ENCODE measurements at regions not wholly inside any gene's neighbourhood (a gene's known extent, or its start where the extent isn't known, plus 50 kb on each side); places are given as distances from the start of the nearest gene placed in this dataset.
"Not testable (repeated sequence)": the region's sequence is repeated elsewhere in the genome, so short reads cannot be mapped to it uniquely, and the experiment has no call there.

DNA sequence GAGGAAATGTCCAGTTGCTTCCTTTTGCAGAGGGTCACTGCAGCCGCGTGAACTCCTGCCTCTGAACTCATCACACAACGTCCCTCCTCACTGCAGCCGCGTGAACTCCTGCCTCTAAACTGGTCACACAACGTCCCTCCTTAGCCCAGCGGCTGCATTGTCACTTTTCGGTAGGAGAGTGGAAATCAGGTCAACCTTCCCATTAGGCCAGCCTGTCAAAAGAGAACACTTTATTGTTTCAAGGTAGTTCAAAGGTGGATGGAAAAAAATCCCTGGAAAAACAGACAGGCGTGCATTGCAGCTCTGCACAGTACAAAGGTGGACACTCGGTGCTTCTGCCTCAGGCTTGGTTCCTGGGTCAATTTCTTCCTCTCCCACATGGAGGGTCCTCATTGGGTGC lies 280.2 kb downstream of the FOXL1 start:
- DNase-seq (ENCODE audit: insufficient read length) (no peak), FAIRE-seq (no peak)
- TF ChIP-seq TAF1 (IDR thresholded peaks at IDR 0.05; ENCODE audit: borderline replicate concordance, low read depth, low read length) (no peak), POLR2AphosphoS5 (IDR thresholded peaks at IDR 0.05; ENCODE audit: low read depth, low read length) (no peak), POLR2A (IDR thresholded peaks at IDR 0.05; ENCODE audit: low read depth, low read length) (no peak)

DNA sequence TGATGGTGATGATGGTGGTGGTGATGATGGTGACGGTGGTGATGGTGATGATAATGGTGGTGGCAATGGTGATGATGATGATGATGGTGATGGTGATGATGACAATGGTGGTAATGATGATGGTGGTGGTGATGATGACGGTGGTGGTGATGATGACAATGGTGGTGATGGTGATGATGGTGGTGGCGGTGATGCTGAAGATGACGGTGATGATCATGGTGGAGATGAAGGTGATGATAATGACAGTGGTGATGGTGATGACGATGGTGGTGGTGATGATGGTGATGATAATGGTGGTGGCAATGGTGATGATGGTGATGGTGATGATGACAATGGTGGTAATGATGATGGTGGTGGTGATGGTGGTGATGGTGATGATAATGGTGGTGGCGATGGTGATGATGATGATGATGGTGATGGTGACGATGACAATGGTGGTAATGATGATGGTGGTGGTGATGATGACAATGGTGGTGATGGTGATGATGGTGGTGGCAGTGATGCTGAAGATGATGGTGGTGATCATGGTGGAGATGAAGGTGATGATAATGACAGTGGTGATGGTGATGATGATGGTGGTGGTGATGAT lies 283.0 kb downstream of the FOXL1 start:
- not testable (repeated sequence) for FAIRE-seq; DNase-seq (ENCODE audit: insufficient read length)

DNA sequence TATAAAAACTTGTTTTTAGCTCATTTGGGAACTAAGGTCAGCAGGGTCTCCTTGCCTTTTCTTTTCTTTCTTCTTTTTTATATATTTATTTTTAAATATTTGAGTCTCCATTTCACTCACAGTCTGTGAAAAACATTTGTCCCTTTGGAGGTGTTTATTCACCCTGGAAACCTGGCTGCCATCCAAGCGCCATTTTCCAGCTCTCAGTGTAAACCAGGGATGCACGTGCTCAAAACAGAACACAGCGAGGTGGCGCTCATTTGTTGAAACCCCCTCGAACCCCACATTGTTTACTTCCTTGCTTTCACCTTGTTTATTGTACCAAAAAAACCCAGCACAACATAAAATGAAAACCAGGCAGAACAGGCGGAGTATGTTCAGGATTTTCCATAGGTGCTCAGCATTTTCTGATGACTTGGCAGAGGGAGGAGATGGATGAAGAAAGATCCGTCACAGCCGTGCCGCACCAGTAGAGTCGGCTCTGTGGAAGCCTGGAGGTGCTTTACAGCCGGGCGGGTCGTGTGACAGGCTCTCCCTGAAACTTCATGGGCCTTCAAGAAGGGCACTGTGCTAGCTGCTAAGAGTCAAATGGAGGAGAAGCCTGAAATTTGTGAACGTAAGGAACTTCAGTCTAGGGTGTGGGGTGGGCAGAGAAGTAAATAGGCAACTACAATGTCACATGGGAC lies 284.4 kb downstream of the FOXL1 start:
- DNase-seq (ENCODE audit: insufficient read length) (no peak), FAIRE-seq (no peak)
- no peak for TF ChIP-seq TAF1 (IDR thresholded peaks at IDR 0.05; ENCODE audit: borderline replicate concordance, low read depth, low read length)
- no peak for TF ChIP-seq POLR2A (IDR thresholded peaks at IDR 0.05; ENCODE audit: low read depth, low read length)
- no peak for TF ChIP-seq POLR2AphosphoS5 (IDR thresholded peaks at IDR 0.05; ENCODE audit: low read depth, low read length)

DNA sequence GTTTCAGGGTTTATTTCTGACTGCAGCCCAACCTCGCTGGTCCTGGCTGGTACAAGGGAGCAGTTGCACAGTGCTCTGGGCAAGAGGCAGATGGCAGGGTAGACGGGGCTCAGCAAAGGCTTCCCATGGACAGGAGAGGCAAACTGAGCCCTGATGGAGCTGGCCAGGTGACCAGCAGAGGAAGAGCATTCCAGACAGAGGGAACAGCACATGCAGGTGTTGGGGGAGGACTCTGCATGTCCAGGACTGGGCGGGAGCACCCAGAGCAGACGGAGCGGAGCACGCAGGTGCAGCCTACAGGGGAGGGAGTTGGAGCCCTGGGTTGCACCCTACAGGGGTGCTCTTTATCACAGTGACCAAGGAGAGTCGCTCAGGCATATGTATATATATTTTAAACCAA lies 285.3 kb downstream of the FOXL1 start:
- TF ChIP-seq TAF1 (IDR thresholded peaks at IDR 0.05; ENCODE audit: borderline replicate concordance, low read depth, low read length) (no peak), POLR2AphosphoS5 (IDR thresholded peaks at IDR 0.05; ENCODE audit: low read depth, low read length) (no peak), POLR2A (IDR thresholded peaks at IDR 0.05; ENCODE audit: low read depth, low read length) (no peak)
- FAIRE-seq, result no peak

DNA sequence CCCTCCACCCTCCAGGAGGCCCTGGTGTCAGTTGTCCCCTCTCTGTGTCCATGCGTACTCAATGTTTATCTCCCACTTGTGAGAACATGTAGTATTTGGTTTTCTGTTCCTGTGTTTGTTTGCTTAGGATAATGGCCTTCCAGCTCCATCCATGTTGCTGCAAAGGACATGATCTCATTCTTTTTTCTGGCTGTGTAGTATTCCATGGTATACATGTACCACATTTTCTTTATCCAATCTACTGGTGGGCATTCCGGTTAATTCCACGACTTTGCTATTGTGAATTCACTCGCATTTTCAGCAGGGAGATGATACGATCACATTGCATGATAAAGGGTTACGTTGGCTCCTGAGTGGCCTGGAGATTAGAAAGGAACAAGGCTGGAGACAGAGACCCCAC lies 286.2 kb downstream of the FOXL1 start:
- no peak for DNase-seq (ENCODE audit: insufficient read length)
- no peak for FAIRE-seq
- no peak for TF ChIP-seq POLR2A (IDR thresholded peaks at IDR 0.05; ENCODE audit: low read depth, low read length)
- TF ChIP-seq POLR2AphosphoS5 (IDR thresholded peaks at IDR 0.05; ENCODE audit: low read depth, low read length), result no peak
- no peak for TF ChIP-seq TAF1 (IDR thresholded peaks at IDR 0.05; ENCODE audit: borderline replicate concordance, low read depth, low read length)

More for the DNA sequence above, 285.3 kb downstream of the FOXL1 start:
- DNase-seq (ENCODE audit: insufficient read length), result no peak

DNA sequence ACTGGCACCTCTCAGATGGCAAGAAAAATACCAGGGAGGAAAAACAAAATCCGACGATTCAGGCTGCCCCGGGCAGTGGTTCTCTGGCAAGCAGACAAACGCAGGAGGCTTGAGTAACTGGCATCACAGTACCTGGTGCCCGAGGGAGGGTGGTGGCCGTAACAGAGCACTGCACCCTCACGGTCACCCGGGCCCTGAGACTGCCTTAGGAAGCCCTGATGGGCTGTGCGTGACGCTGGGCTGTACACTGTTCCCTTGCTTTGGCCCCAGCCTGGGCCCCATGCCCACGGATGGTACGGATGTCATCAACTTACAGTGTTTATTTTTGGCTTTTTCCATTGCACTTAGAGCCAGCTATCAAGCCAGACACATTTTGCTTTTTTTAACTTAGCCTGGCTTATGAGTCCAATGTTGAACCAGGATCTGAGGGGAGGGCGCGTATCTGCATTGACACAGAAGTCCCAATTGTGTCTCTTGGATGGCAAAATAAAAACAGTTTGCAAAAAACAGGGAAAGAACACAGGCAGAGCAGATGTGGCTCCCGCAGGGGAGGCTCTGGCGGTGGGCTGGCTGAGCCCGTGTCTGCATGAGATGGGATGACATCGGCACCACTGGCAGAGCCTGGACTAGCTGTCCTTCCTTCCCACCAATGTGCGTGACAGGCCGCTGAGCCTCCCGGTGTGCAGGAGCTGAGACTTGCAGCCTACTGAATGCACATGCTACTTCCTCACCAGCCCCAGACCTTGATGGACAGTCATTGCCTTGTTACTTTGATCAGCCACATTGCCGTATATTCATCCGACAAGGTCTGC lies 287.7 kb downstream of the FOXL1 start:
- FAIRE-seq, result no peak
- TF ChIP-seq TAF1 (IDR thresholded peaks at IDR 0.05; ENCODE audit: borderline replicate concordance, low read depth, low read length) (no peak), POLR2A (IDR thresholded peaks at IDR 0.05; ENCODE audit: low read depth, low read length) (no peak), POLR2AphosphoS5 (IDR thresholded peaks at IDR 0.05; ENCODE audit: low read depth, low read length) (no peak)
- DNase-seq (ENCODE audit: insufficient read length), result no peak

DNA sequence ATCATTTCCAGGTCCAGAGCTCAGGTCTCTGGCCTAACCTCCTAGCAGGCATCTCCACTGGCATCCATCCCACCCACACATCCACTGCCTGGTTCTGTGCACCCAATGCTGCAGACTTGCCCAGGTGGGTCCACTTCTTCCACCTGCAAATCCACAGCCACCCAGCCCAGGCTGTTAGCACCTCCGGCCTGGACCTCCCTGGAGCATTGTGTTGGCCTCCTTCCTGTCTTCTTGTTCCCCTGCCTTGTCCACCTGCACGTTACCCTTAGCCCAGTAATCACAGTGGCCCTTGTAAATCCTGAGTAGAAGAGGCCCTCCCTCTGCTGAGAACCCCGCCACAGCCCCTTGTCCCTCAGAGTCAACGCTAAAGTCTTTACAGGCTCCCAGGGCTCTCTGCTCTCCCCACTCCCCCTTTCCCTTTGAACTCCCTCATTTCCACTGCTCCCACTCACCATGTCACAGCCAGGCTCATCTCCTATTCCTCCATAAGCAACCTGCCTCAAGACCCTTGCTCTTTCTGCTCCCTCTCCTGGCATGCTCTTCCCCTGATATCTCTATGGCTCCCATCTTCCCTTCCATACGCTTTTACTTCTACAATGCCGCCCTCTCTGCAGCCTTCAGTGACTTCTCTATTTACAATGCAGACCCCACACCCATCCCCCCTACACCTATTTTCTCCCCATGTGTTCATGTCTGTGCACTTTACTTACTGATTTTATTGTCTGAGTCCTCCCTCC lies 288.8 kb downstream of the FOXL1 start:
- FAIRE-seq (no peak), DNase-seq (ENCODE audit: insufficient read length) (no peak)
- TF ChIP-seq POLR2AphosphoS5 (IDR thresholded peaks at IDR 0.05; ENCODE audit: low read depth, low read length) (no peak), POLR2A (IDR thresholded peaks at IDR 0.05; ENCODE audit: low read depth, low read length) (no peak), TAF1 (IDR thresholded peaks at IDR 0.05; ENCODE audit: borderline replicate concordance, low read depth, low read length) (no peak)

DNA sequence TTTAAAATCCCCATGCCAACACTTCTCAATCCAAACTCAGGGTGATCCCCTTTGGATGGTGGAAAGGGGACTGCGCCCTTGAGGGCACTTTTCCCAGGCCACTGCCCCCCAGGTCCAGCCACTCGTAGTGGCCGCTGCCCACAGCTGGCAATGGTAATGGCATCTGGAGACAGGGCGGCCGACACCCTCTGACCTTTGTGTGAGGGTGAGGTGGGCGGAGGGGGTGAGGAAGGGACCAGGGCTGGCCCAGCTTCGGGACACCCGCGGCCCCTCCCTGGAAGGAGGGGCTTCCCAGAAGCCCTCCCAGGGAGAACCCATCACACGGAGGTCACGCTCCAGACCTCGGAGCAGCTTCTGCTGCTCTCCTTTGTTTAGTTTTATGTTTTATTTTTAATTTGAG lies 289.7 kb downstream of the FOXL1 start:
- FAIRE-seq, result no peak
- DNase-seq (ENCODE audit: insufficient read length), result no peak
- no peak for TF ChIP-seq POLR2AphosphoS5 (IDR thresholded peaks at IDR 0.05; ENCODE audit: low read depth, low read length)
- no peak for TF ChIP-seq TAF1 (IDR thresholded peaks at IDR 0.05; ENCODE audit: borderline replicate concordance, low read depth, low read length)
- TF ChIP-seq POLR2A (IDR thresholded peaks at IDR 0.05; ENCODE audit: low read depth, low read length), result no peak

DNA sequence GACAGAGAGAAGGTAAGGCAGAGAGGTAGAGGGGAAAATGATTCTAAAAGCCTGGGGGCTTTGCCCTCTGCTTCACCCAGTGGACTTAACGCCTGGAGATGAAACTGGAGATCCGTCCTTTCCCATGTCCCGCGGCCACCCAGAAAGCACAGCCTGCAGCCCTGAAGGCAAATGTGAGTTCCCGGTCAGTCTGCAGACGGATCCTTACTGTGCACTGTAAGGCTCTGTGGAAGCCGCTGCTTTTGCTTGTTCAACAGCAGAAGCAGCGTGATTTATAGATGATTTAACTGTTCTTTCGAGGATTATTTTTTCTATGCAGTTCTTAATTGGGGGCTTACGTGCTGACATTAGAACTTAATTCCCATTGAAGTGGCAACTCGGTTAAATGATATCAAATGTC lies 290.4 kb downstream of the FOXL1 start:
- FAIRE-seq, result no peak
- DNase-seq (ENCODE audit: insufficient read length), result no peak
- TF ChIP-seq POLR2AphosphoS5 (IDR thresholded peaks at IDR 0.05; ENCODE audit: low read depth, low read length) (no peak), POLR2A (IDR thresholded peaks at IDR 0.05; ENCODE audit: low read depth, low read length) (no peak), TAF1 (IDR thresholded peaks at IDR 0.05; ENCODE audit: borderline replicate concordance, low read depth, low read length) (no peak)

DNA sequence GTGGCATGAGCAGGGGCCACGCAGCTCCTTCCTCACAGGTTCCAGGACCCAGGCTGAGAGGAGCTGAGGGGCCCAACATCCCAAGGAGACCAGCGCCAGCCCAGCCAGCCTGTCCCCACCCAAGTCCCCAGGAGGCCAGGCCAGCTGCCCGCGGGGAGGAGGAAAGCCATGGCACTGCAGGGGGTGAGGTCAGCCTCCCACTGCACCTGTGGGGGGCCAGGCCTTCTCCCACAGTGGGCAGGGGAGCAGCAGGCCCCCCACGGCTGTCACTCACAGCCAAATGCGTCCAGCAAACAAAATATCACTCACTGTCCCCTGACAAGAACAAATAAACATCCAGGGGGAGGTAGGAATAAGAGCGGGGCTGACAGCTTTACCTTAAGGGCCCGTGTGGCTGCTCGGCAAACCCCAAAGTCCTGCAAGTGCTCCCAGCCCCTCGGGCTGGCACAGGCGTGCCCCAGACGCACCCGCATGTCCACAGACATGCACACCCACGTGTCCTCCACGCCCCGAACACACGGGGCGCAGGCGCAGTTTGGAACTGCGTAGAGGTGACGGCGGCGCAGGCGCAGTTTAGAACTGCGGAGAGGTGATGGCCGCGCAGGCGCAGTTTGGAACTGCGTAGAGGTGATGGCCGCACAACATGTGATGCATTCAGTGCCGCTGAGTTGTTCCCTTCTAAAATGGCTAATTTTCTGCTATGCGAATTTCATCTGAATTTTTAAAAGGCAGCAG lies 291.1 kb downstream of the FOXL1 start:
- no peak for TF ChIP-seq TAF1 (IDR thresholded peaks at IDR 0.05; ENCODE audit: borderline replicate concordance, low read depth, low read length)
- no peak for TF ChIP-seq POLR2A (IDR thresholded peaks at IDR 0.05; ENCODE audit: low read depth, low read length)
- no peak for TF ChIP-seq POLR2AphosphoS5 (IDR thresholded peaks at IDR 0.05; ENCODE audit: low read depth, low read length)
- DNase-seq (ENCODE audit: insufficient read length), result no peak
- FAIRE-seq, result no peak

DNA sequence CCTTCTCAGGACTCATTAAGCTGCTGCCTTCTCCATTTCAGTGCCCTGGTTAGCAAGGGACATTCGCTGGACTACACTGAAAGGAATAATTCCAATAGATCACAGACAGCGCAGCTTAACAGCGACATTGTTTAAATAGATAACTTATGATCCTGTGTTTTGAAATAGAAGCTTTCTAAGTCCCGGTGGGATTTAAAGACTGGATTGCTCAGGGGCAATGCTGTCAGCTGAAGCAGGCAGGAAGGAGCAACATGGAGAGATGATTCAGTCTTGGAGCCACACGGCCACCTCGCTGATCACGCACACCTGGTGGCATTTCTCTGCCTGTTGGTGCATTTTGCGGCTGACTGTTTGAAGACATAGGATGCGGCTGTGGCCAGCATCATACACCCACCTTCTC lies 292.0 kb downstream of the FOXL1 start:
- TF ChIP-seq POLR2A (IDR thresholded peaks at IDR 0.05; ENCODE audit: low read depth, low read length), result no peak
- no peak for TF ChIP-seq POLR2AphosphoS5 (IDR thresholded peaks at IDR 0.05; ENCODE audit: low read depth, low read length)
- DNase-seq (ENCODE audit: insufficient read length) (no peak), FAIRE-seq (no peak)

All from GM12892 (cell line).